ENCODE measurements at regions not wholly inside any gene's neighbourhood (a gene's known extent, or its start where the extent isn't known, plus 50 kb on each side); places are given as distances from the start of the nearest gene placed in this dataset.

DNA sequence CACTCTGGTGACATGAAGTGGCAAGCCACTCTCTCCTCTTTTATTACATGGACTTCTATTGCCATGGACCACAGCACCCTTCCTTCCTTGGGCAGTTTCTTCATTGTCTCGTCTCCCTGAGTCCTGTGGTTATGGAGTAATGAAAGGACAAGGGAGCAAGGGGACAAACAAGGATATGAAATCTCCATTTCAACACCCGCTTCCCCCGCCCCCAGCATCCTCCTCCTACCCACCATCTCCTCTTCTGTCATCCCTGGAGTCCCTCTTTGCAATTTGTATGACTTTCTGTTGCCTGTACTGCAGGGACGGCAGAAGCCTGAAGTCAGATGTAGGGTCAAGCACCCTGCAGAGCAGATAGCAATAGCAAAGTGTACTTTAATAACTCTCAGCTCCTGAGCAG is 300.7 kb upstream of the CLINT1 start:
- no peak for ATAC-seq
- no peak for TF ChIP-seq ZNF384 (IDR thresholded peaks at IDR 0.05; ENCODE audit: borderline replicate concordance, low read depth, low read length)
- Histone ChIP-seq H3K9ac (ENCODE audit: control insufficient read depth, insufficient read depth, low read length) (no peak overlapping the region), H4K20me1 (ENCODE audit: control insufficient read depth, insufficient read depth) (no peaks in the 10 kb centered on the region), H3K4me2 (ENCODE audit: control insufficient read depth, insufficient read depth) (no peak overlapping the region), H3K27ac (ENCODE audit: control insufficient read depth, insufficient read depth) (no peak overlapping the region), H3K4me1 (ENCODE audit: control insufficient read depth, insufficient read depth, low read length) (no peaks in the 10 kb centered on the region), H2AFZ (ENCODE audit: control insufficient read depth, low read depth, low read length) (no peak overlapping the region), H3K9me3 (replicated peaks; ENCODE audit: control insufficient read depth, insufficient read depth, low read length) (no peaks in the 10 kb centered on the region), H3K36me3 (ENCODE audit: control insufficient read depth in 2 of 2, insufficient read depth in 2 of 2, low read length in 1 of 2) (no peaks in the 10 kb centered on the region; a peak in 1 of 4 replicates), H3K27me3 (replicated peaks in 1 of 2; ENCODE audit: control insufficient read depth in 2 of 2, insufficient read depth in 2 of 2, low read length in 1 of 2) (peaks cover 0 to 2% of the 10 kb centered on the region in 2 experiments; a peak in 2 of 4 replicates), H3K4me3 (no peak overlapping the region), H3K79me2 (ENCODE audit: control insufficient read depth, insufficient read depth, low read length) (no peaks in the 10 kb centered on the region)
- intact Hi-C loops (cut with micrococcal nuclease; ENCODE audit: unreplicated experiment) (no loop called here), in situ Hi-C loops (cut with MboI) (loop anchor here (10.0 kb wide), 1 partner anchor 975 kb away; no protein-coding TSS in a partner anchor)
- ChIA-PET POLR2A (interaction anchor here (0.5 kb wide), 1 partner anchor 796 kb away, joined by 3 read pairs; no protein-coding TSS in a partner anchor), SMC1A (ENCODE audit: uncharacterized antibody, unreplicated experiment) (no interaction called here), CTCF (no interaction called here), RAD21 (ENCODE audit: unreplicated experiment) (no interaction called here)
- no TSS peak for BruUV-seq (replicated peaks)
- no peak for DNase-seq (ENCODE audit: low read depth, low spot score)
- no peak for FAIRE-seq
- 13% methylated on average over 4 of the region's 4 CpGs for WGBS (ENCODE audit: insufficient coverage, insufficient replicate concordance, low lambda C conversion rate, missing lambda C conversion rate)

DNA sequence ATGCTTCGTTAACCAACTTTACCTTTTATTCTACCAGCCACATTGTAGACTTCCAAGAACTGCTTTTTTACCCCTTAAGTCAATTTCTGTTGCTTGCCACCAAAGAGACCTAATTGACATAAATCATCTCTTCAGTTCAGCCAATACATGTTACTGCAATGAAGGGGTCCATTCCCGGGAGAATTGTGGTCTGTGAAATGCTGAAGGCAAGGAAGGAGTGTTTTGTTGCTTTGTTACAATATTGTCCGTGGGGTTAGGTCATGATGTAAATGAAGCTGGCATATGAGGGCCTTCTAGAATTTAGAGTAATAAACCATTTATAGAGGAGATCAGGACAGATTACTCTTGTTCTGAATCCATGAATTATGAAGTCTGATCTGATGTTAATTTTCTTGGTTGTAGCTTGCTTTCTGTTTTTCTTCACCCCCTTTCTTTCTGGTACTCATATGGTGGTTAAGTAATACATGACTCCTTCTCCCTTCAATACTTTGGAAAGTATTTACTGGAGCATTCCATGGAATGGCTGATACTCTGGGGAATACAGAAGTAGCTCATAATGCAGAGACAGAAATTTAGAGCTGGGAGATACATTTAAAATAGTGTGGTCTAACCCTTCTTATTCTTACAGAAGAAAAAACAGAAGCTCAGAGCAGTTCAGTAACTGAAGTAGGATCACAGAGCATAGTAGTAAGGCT is 297.0 kb upstream of the CLINT1 start:
- Histone ChIP-seq H3K4me2 (ENCODE audit: control insufficient read depth, insufficient read depth) (no peak overlapping the region), H3K9ac (ENCODE audit: control insufficient read depth, insufficient read depth, low read length) (no peak overlapping the region), H4K20me1 (ENCODE audit: control insufficient read depth, insufficient read depth) (no peaks in the 10 kb centered on the region), H3K4me3 (no peak overlapping the region), H3K79me2 (ENCODE audit: control insufficient read depth, insufficient read depth, low read length) (no peaks in the 10 kb centered on the region), H3K9me3 (replicated peaks; ENCODE audit: control insufficient read depth, insufficient read depth, low read length) (no peaks in the 10 kb centered on the region), H3K36me3 (ENCODE audit: control insufficient read depth in 2 of 2, insufficient read depth in 2 of 2, low read length in 1 of 2) (no peaks in the 10 kb centered on the region), H3K27ac (ENCODE audit: control insufficient read depth, insufficient read depth) (no peak overlapping the region), H3K4me1 (ENCODE audit: control insufficient read depth, insufficient read depth, low read length) (no peaks in the 10 kb centered on the region), H2AFZ (ENCODE audit: control insufficient read depth, low read depth, low read length) (no peak overlapping the region), H3K27me3 (replicated peaks in 1 of 2; ENCODE audit: control insufficient read depth in 2 of 2, insufficient read depth in 2 of 2, low read length in 1 of 2) (no peaks in the 10 kb centered on the region)
- ATAC-seq: no peak
- FAIRE-seq: no peak
- CTCF ChIA-PET: interaction anchor here (0.8 to 1.4 kb wide), 3 partner anchors 17 to 339 kb away, joined by 3 to 4 read pairs (median 3); no protein-coding TSS in a partner anchor
- DNase-seq (ENCODE audit: low read depth, low spot score): no peak
- BruUV-seq (replicated peaks): no TSS peak
- in situ Hi-C loops (cut with MboI) (no loop called here), intact Hi-C loops (cut with micrococcal nuclease; ENCODE audit: unreplicated experiment) (no loop called here)
- POLR2A ChIA-PET: interaction anchor here (0.9 kb wide), 1 partner anchor 21 kb away, joined by 3 read pairs; no protein-coding TSS in a partner anchor
- 22% methylated on average over 3 of the region's 3 CpGs for WGBS (ENCODE audit: insufficient coverage, insufficient replicate concordance, low lambda C conversion rate, missing lambda C conversion rate)
- SMC1A ChIA-PET (ENCODE audit: uncharacterized antibody, unreplicated experiment): interaction anchor here (1.2 kb wide), 1 partner anchor 25 kb away, joined by 3 read pairs; no protein-coding TSS in a partner anchor
- RAD21 ChIA-PET (ENCODE audit: unreplicated experiment): interaction anchor here (1.1 kb wide), 1 partner anchor 19 kb away, joined by 3 read pairs; no protein-coding TSS in a partner anchor
- TF ChIP-seq, protein P1, sequence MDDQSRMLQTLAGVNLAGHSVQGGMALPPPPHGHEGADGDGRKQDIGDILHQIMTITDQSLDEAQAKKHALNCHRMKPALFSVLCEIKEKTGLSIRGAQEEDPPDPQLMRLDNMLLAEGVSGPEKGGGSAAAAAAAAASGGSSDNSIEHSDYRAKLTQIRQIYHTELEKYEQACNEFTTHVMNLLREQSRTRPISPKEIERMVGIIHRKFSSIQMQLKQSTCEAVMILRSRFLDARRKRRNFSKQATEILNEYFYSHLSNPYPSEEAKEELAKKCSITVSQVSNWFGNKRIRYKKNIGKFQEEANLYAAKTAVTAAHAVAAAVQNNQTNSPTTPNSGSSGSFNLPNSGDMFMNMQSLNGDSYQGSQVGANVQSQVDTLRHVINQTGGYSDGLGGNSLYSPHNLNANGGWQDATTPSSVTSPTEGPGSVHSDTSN (IDR thresholded peaks at IDR 0.05; ENCODE audit: insufficient replicate concordance, low read depth, low read length): no peak
- no peak for TF ChIP-seq RELB (IDR thresholded peaks at IDR 0.05; ENCODE audit: low read depth)
- TF ChIP-seq ZNF592 (IDR thresholded peaks at IDR 0.05): no peak
- no peak for TF ChIP-seq SMAD1 (IDR thresholded peaks at IDR 0.05; ENCODE audit: low read depth, partially characterized antibody)
